DOHH2 (cell line): ENCODE measurements at regions not wholly inside any gene's neighbourhood (a gene's known extent, or its start where the extent isn't known, plus 50 kb on each side); places are given as distances from the start of the nearest gene placed in this dataset.

Source experiments
- H3F3A ChIP-seq: fragments of 200-600 bp; sonication (generic), shearing (Covaris generic); 2 replicates; pipeline ENCODE4 v1.6.0; 2016; ENCODE audit warnings: antibody characterized with exemption, mild to moderate bottlenecking; ENCODE audit not compliant: control insufficient read depth, insufficient read depth
- H3K27ac ChIP-seq: fragments of 200-600 bp; sonication (generic); 2 replicates; pipeline ENCODE4 v1.5.1; 2014; ENCODE audit warnings: low read depth, mild to moderate bottlenecking, low read length, moderate library complexity
- H3K27me3 ChIP-seq: fragments of 200-600 bp; sonication (generic); 2 replicates; pipeline ENCODE4 v1.6.1; 2014; ENCODE audit warnings: mild to moderate bottlenecking, low read length, mixed read lengths; ENCODE audit not compliant: control insufficient read depth
- H3K36me3 ChIP-seq: fragments of 200-600 bp; sonication (generic); 2 replicates; pipeline ENCODE4 v1.6.1; 2014; ENCODE audit warnings: mild to moderate bottlenecking, low read length, moderate library complexity, mixed read lengths; ENCODE audit not compliant: control insufficient read depth
- H3K4me1 ChIP-seq: fragments of 200-600 bp; sonication (generic); 2 replicates; pipeline ENCODE4 v1.6.1; 2014; ENCODE audit warnings: mild to moderate bottlenecking, low read length, mixed read lengths; ENCODE audit not compliant: control insufficient read depth
- H3K4me2 ChIP-seq: fragments of 200-600 bp; sonication (generic); 2 replicates; pipeline ENCODE4 v1.6.0; 2014; ENCODE audit warnings: mild to moderate bottlenecking, low read length, moderate library complexity
- H3K4me3 ChIP-seq: fragments of 200-600 bp; sonication (generic); 2 replicates; pipeline ENCODE4 v1.5.1; 2014; ENCODE audit warnings: mild to moderate bottlenecking, low read length, mixed read lengths
- H3K79me2 ChIP-seq: fragments of 200-600 bp; sonication (generic); 2 replicates; pipeline ENCODE4 v1.6.1; 2014; ENCODE audit warnings: mild to moderate bottlenecking, low read length, mixed read lengths; ENCODE audit not compliant: control insufficient read depth
- H3K9me2 ChIP-seq: fragments of 200-600 bp; sonication (generic); replicated peaks from 2 replicates; pipeline ENCODE4 v1.6.1; 2014; ENCODE audit warnings: mild to moderate bottlenecking, low read length, mixed read lengths; ENCODE audit not compliant: control insufficient read depth
- H3K9me3 ChIP-seq: fragments of 200-600 bp; sonication (generic); 2 replicates; pipeline ENCODE4 v1.6.1; 2014; ENCODE audit warnings: antibody characterized with exemption, low read length, mixed read lengths; ENCODE audit not compliant: control insufficient read depth, insufficient read depth
- H4K20me1 ChIP-seq: fragments of 200-600 bp; sonication (generic); 2 replicates; pipeline ENCODE4 v1.6.0; 2014; ENCODE audit warnings: low read depth, mild to moderate bottlenecking, antibody characterized with exemption, low read length, moderate library complexity; ENCODE audit not compliant: control insufficient read depth, insufficient read depth
- CTCF ChIP-seq: fragments of 200-600 bp; sonication (generic); IDR thresholded peaks from one replicate; pipeline ENCODE4 v1.5.1; 2014; ENCODE audit warnings: antibody characterized with exemption, mild to moderate bottlenecking, low read depth, low read length; ENCODE audit not compliant: poor library complexity, severe bottlenecking
- EZH2phosphoT487 ChIP-seq: fragments of 200-600 bp; sonication (generic); IDR thresholded peaks from 2 replicates; pipeline ENCODE4 v1.6.1; 2017; ENCODE audit warnings: borderline replicate concordance, mild to moderate bottlenecking, antibody characterized with exemption, low read length, moderate library complexity, mixed read lengths

- no peaks in the 10 kb centered on the region for H3K9me2 ChIP-seq
- H4K20me1 ChIP-seq, result no peaks in the 10 kb centered on the region
- no peak overlapping the region for H3K27ac ChIP-seq
- peak overlapping the region; percentile 35 for H3K4me2 ChIP-seq
- H3K79me2 ChIP-seq, result no peaks in the 10 kb centered on the region
- peaks cover 15% of the 10 kb centered on the region; the same call in 1 of the 2 replicates for H3F3A ChIP-seq
- no peaks in the 10 kb centered on the region for H3K27me3 ChIP-seq
- H3K4me3 ChIP-seq, result no peak overlapping the region
- TF ChIP-seq EZH2phosphoT487, result no peak
- no peak for TF ChIP-seq CTCF
- H3K9me3 ChIP-seq, result no peaks in the 10 kb centered on the region
- H3K4me1 ChIP-seq, result peaks cover 64% of the 10 kb centered on the region
- peaks cover 6% of the 10 kb centered on the region; the same call in 1 of the 2 replicates for H3K36me3 ChIP-seq
Measured at GRCh38 chr3:143209715-143210059, 90.1 kb downstream of the CHST2 start.

- H3K27ac ChIP-seq, result no peak overlapping the region
- peak overlapping the region; percentile 35 for H3K4me2 ChIP-seq
- TF ChIP-seq EZH2phosphoT487, result no peak
- no peak for TF ChIP-seq CTCF
- H3K4me3 ChIP-seq, result no peak overlapping the region
- H3K36me3 ChIP-seq, result peaks cover 6% of the 10 kb centered on the region; the same call in 1 of the 2 replicates
- peaks cover 59% of the 10 kb centered on the region for H3K4me1 ChIP-seq
- peaks cover 15% of the 10 kb centered on the region; the same call in 1 of the 2 replicates for H3F3A ChIP-seq
- H3K9me2 ChIP-seq, result no peaks in the 10 kb centered on the region
- H3K27me3 ChIP-seq, result no peaks in the 10 kb centered on the region
- H4K20me1 ChIP-seq, result no peaks in the 10 kb centered on the region
- no peaks in the 10 kb centered on the region for H3K9me3 ChIP-seq
- H3K79me2 ChIP-seq, result no peaks in the 10 kb centered on the region
Measured at GRCh38 chr3:143210141-143210540, 90.6 kb downstream of the CHST2 start.

- H3K9me2 ChIP-seq, result no peaks in the 10 kb centered on the region
- H3K27ac ChIP-seq, result no peak overlapping the region
- TF ChIP-seq CTCF (no peak), EZH2phosphoT487 (no peak)
- H3K4me3 ChIP-seq, result no peak overlapping the region
- peaks cover 56% of the 10 kb centered on the region for H3K4me1 ChIP-seq
- H3F3A ChIP-seq, result peaks cover 13% of the 10 kb centered on the region
- H3K4me2 ChIP-seq, result no peak overlapping the region
- no peaks in the 10 kb centered on the region for H3K36me3 ChIP-seq
- no peaks in the 10 kb centered on the region for H3K27me3 ChIP-seq
- no peaks in the 10 kb centered on the region for H3K9me3 ChIP-seq
- H4K20me1 ChIP-seq, result no peaks in the 10 kb centered on the region
- no peaks in the 10 kb centered on the region for H3K79me2 ChIP-seq
Measured at GRCh38 chr3:143215059-143215458, 95.5 kb downstream of the CHST2 start.
